Stimulated activated CD4-positive, alpha-beta T cell treated with anti-CD3 and anti-CD28 coated beads, Interleukin-4, amount 100 ng/mL, for 4 hours (primary cell): ENCODE measurements at regions not wholly inside any gene's neighbourhood (a gene's known extent, or its start where the extent isn't known, plus 50 kb on each side); places are given as distances from the start of the nearest gene placed in this dataset.
A peak's percentile ranks its signal among the peaks of the same experiment; 100 is the strongest.
"Not testable (repeated sequence)": the region's sequence is repeated elsewhere in the genome, so short reads cannot be mapped to it uniquely, and the experiment has no call there.

Experiments
- DNase-seq, 2 experiments: peaks; one replicate each; pipeline ENCODE4 v3.0.0-alpha.2; 2020

GRCh38 chr9:97176206-97176605 is 131.3 kb upstream of the CCDC180 start:
- DNase-seq, result no peak

- not testable (repeated sequence) for DNase-seq
These were observed 129.2 kb upstream of the CTSV start for GRCh38 chr9:97168174-97168573.

GRCh38 chr9:97166496-97167138 is 127.7 kb upstream of the CTSV start:
- DNase-seq, result not testable (repeated sequence)

- DNase-seq, result no peak
These were observed 121.3 kb upstream of the CTSV start for GRCh38 chr9:97160255-97160654.

GRCh38 chr9:97158722-97159121 is 119.8 kb upstream of the CTSV start:
- not testable (repeated sequence) for DNase-seq

GRCh38 chr9:97155441-97155840 is 116.5 kb upstream of the CTSV start:
- not testable (repeated sequence) for DNase-seq

GRCh38 chr9:97153967-97154366 is 115.0 kb upstream of the CTSV start:
- DNase-seq, result no peak

- DNase-seq, result not testable (repeated sequence)
These were observed 114.2 kb upstream of the CTSV start for GRCh38 chr9:97153160-97153559.

GRCh38 chr9:97150471-97150870 is 111.5 kb upstream of the CTSV start:
- DNase-seq, result not testable (repeated sequence)

GRCh38 chr9:97148428-97148827 is 109.5 kb upstream of the CTSV start:
- not testable (repeated sequence) for DNase-seq

GRCh38 chr9:97145680-97146079 is 106.7 kb upstream of the CTSV start:
- DNase-seq, result not testable (repeated sequence)

- DNase-seq, result no peak
These were observed 101.6 kb upstream of the CTSV start for GRCh38 chr9:97140566-97140965.

- DNase-seq, result no peak
These were observed 97.5 kb upstream of the CTSV start for GRCh38 chr9:97136421-97136820.

GRCh38 chr9:97133966-97134365 is 95.0 kb upstream of the CTSV start:
- not testable (repeated sequence) for DNase-seq

- no peak for DNase-seq
These were observed 93.9 kb upstream of the CTSV start for GRCh38 chr9:97132865-97133264.

- not testable (repeated sequence) for DNase-seq
These were observed 91.9 kb upstream of the CTSV start for GRCh38 chr9:97130864-97131263.

- DNase-seq, result not testable (repeated sequence)
These were observed 91.4 kb upstream of the CTSV start for GRCh38 chr9:97130387-97130786.

GRCh38 chr9:97128919-97129318 is 90.0 kb upstream of the CTSV start:
- no peak for DNase-seq

- DNase-seq, result no peak
These were observed 85.3 kb upstream of the CTSV start for GRCh38 chr9:97124256-97124655.

GRCh38 chr9:97110696-97111095 is 71.8 kb upstream of the CTSV start:
- DNase-seq, result no peak

GRCh38 chr9:97109194-97109811 is 70.4 kb upstream of the CTSV start:
- peak; percentile 21 to 24 for DNase-seq

GRCh38 chr9:97105220-97105619 is 66.3 kb upstream of the CTSV start:
- DNase-seq, result not testable (repeated sequence)

- DNase-seq, result not testable (repeated sequence)
These were observed 64.9 kb upstream of the CTSV start for GRCh38 chr9:97103613-97104383.

- not testable (repeated sequence) for DNase-seq
These were observed 60.6 kb upstream of the CTSV start for GRCh38 chr9:97099540-97099939.
